Astrocyte (in vitro differentiated cells and primary cell): ENCODE measurements at regions not wholly inside any gene's neighbourhood (a gene's known extent, or its start where the extent isn't known, plus 50 kb on each side); places are given as distances from the start of the nearest gene placed in this dataset.

Experiments used
- DNase-seq: peaks from one replicate; pipeline ENCODE4 v3.0.0-alpha.2; 2010; ENCODE audit warnings: low read depth
- FAIRE-seq: peaks from 2 replicates; lab custom pipeline; 2011; peaks lifted over from hg19 to GRCh38; lab: Jason Lieb, UNC
- H2AFZ ChIP-seq: 2 replicates; pipeline ENCODE4 v1.6.0; 2012; ENCODE audit warnings: low read depth, low read length, inconsistent platforms
- H3K27ac ChIP-seq: 2 replicates; pipeline ENCODE4 v1.5.1; 2011; ENCODE audit warnings: low read depth, low read length, inconsistent platforms
- H3K27me3 ChIP-seq: 2 replicates; pipeline ENCODE4 v1.6.0; 2011; ENCODE audit warnings: low read length, inconsistent platforms; ENCODE audit not compliant: insufficient read depth
- H3K36me3 ChIP-seq: 2 replicates; pipeline ENCODE4 v1.5.1; 2011; ENCODE audit warnings: low read length, inconsistent platforms; ENCODE audit not compliant: insufficient read depth
- H3K4me1 ChIP-seq: 2 replicates; pipeline ENCODE4 v1.5.1; 2011; ENCODE audit warnings: low read length, inconsistent platforms; ENCODE audit not compliant: insufficient read depth
- H3K4me2 ChIP-seq: 2 replicates; pipeline ENCODE4 v1.6.0; 2012; ENCODE audit warnings: low read length, inconsistent platforms
- H3K4me3 ChIP-seq: 2 replicates; pipeline ENCODE4 v1.5.1; 2011; ENCODE audit warnings: low read depth, mild to moderate bottlenecking, low read length, inconsistent platforms; ENCODE audit not compliant: insufficient read depth
- H3K79me2 ChIP-seq: 2 replicates; pipeline ENCODE4 v1.6.0; 2012; ENCODE audit warnings: mild to moderate bottlenecking, low read length, inconsistent platforms; ENCODE audit not compliant: insufficient read depth
- H3K9ac ChIP-seq: 2 replicates; pipeline ENCODE4 v1.6.0; 2012; ENCODE audit warnings: mild to moderate bottlenecking, low read length, inconsistent platforms
- H3K9me3 ChIP-seq: 2 replicates; pipeline ENCODE4 v1.5.1; 2012; ENCODE audit warnings: low read depth, mild to moderate bottlenecking, low read length, inconsistent platforms; ENCODE audit not compliant: insufficient read depth
- H4K20me1 ChIP-seq: 2 replicates; pipeline ENCODE4 v1.6.0; 2012; ENCODE audit warnings: low read length, inconsistent platforms; ENCODE audit not compliant: insufficient read depth
- H3K27ac Mint-ChIP-seq: one replicate; pipeline ENCODE4 v1.8.0; 2021; ENCODE audit warnings: mild to moderate bottlenecking, mixed read lengths; ENCODE audit not compliant: unreplicated experiment
- H3K27me3 Mint-ChIP-seq: one replicate; pipeline ENCODE4 v1.8.0; 2021; ENCODE audit warnings: low read depth, mixed read lengths; ENCODE audit not compliant: unreplicated experiment
- H3K36me3 Mint-ChIP-seq: one replicate; pipeline ENCODE4 v1.8.0; 2021; ENCODE audit warnings: low read depth, mixed read lengths; ENCODE audit not compliant: unreplicated experiment
- H3K4me1 Mint-ChIP-seq: one replicate; pipeline ENCODE4 v1.8.0; 2021; ENCODE audit warnings: low read depth, mixed read lengths; ENCODE audit not compliant: unreplicated experiment
- H3K4me3 Mint-ChIP-seq: one replicate; pipeline ENCODE4 v1.8.0; 2021; ENCODE audit warnings: mild to moderate bottlenecking, moderate library complexity, mixed read lengths; ENCODE audit not compliant: unreplicated experiment
- H3K9me3 Mint-ChIP-seq: one replicate; pipeline ENCODE4 v1.8.0; 2021; ENCODE audit warnings: mild to moderate bottlenecking, mixed read lengths; ENCODE audit not compliant: unreplicated experiment
- EZH2 ChIP-seq: IDR thresholded peaks from 2 replicates; pipeline ENCODE4 v1.6.1; 2012; ENCODE audit warnings: mild to moderate bottlenecking, low read length, inconsistent platforms; ENCODE audit not compliant: insufficient read depth
- TF ChIP-seq, protein P1 (sequence below): IDR thresholded peaks from 2 replicates; pipeline ENCODE4 v1.5.1; 2011; ENCODE audit warnings: low read depth, mild to moderate bottlenecking, inconsistent platforms, low read length, moderate library complexity; ENCODE audit not compliant: insufficient read depth

DNA sequence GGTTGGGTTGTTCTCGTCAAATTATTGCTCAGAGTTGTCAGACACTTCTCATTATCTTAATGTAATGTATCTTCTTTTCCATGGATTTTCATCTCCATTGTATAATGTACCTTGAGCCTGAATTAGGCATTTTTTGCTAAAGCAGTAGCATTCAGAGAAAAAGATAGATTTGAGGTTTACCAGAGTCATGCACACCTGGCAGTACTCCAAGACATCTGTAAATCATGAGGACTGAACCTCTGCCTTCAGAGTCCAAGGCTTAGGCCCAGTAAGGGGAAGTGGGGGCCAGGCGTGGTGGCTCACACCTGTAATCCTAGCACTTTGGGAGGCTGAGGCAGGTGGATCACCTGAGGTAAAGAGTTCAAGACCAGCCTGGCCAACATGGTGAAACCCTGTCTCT is 624.3 kb upstream of the MBL2 start:
- TF ChIP-seq EZH2: no peak
- TF ChIP-seq, protein P1, sequence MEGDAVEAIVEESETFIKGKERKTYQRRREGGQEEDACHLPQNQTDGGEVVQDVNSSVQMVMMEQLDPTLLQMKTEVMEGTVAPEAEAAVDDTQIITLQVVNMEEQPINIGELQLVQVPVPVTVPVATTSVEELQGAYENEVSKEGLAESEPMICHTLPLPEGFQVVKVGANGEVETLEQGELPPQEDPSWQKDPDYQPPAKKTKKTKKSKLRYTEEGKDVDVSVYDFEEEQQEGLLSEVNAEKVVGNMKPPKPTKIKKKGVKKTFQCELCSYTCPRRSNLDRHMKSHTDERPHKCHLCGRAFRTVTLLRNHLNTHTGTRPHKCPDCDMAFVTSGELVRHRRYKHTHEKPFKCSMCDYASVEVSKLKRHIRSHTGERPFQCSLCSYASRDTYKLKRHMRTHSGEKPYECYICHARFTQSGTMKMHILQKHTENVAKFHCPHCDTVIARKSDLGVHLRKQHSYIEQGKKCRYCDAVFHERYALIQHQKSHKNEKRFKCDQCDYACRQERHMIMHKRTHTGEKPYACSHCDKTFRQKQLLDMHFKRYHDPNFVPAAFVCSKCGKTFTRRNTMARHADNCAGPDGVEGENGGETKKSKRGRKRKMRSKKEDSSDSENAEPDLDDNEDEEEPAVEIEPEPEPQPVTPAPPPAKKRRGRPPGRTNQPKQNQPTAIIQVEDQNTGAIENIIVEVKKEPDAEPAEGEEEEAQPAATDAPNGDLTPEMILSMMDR: no peak
- no peak overlapping the region for H3K27ac ChIP-seq
- no peaks in the 10 kb centered on the region for H3K27me3 ChIP-seq
- no peak overlapping the region for H3K9ac ChIP-seq
- no peak overlapping the region for H3K4me3 ChIP-seq
- Mint-ChIP-seq H3K27ac (no peak overlapping the region), H3K36me3 (no peaks in the 10 kb centered on the region), H3K4me1 (no peaks in the 10 kb centered on the region), H3K27me3 (no peaks in the 10 kb centered on the region), H3K9me3 (peaks cover 11% of the 10 kb centered on the region), H3K4me3 (no peak overlapping the region)
- no peak for DNase-seq
- no peak for FAIRE-seq
- no peak overlapping the region for H2AFZ ChIP-seq
- no peaks in the 10 kb centered on the region for H3K36me3 ChIP-seq
- H3K4me1 ChIP-seq: no peaks in the 10 kb centered on the region
- no peak overlapping the region for H3K4me2 ChIP-seq
- H3K9me3 ChIP-seq: no peaks in the 10 kb centered on the region
- H4K20me1 ChIP-seq: no peaks in the 10 kb centered on the region
- H3K79me2 ChIP-seq: no peaks in the 10 kb centered on the region

DNA sequence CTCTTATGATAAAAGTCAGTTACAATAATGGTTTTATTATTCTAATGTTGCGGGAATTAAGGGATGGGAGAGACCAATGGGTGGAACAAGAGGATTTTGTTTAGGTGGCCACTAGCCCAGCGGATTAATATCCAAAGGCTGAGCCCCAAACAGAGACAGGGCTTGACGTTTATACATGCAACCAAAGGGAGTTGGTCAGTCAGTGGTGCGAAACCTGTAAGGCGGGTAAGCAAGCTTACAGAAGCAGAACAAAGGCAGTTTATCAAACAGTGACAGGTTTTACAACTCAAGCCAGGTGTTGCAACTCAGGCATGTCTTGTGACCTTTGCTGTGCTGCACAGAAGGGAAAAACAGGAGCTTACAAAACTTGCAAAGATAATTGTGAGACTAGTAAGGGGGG is 622.9 kb upstream of the MBL2 start:
- no peak overlapping the region for H2AFZ ChIP-seq
- Mint-ChIP-seq H3K36me3 (no peaks in the 10 kb centered on the region), H3K9me3 (peaks cover 11% of the 10 kb centered on the region), H3K4me3 (no peak overlapping the region), H3K27ac (no peak overlapping the region), H3K4me1 (no peaks in the 10 kb centered on the region), H3K27me3 (no peaks in the 10 kb centered on the region)
- no peak for TF ChIP-seq EZH2
- TF ChIP-seq, protein P1: no peak
- H3K27ac ChIP-seq: no peak overlapping the region
- H3K4me3 ChIP-seq: no peak overlapping the region
- no peaks in the 10 kb centered on the region for H3K9me3 ChIP-seq
- DNase-seq: no peak
- no peak overlapping the region for H3K4me2 ChIP-seq
- no peaks in the 10 kb centered on the region for H3K79me2 ChIP-seq
- FAIRE-seq: no peak
- no peaks in the 10 kb centered on the region for H3K27me3 ChIP-seq
- H3K36me3 ChIP-seq: no peaks in the 10 kb centered on the region
- H3K9ac ChIP-seq: no peak overlapping the region
- H3K4me1 ChIP-seq: no peaks in the 10 kb centered on the region
- no peaks in the 10 kb centered on the region for H4K20me1 ChIP-seq

DNA sequence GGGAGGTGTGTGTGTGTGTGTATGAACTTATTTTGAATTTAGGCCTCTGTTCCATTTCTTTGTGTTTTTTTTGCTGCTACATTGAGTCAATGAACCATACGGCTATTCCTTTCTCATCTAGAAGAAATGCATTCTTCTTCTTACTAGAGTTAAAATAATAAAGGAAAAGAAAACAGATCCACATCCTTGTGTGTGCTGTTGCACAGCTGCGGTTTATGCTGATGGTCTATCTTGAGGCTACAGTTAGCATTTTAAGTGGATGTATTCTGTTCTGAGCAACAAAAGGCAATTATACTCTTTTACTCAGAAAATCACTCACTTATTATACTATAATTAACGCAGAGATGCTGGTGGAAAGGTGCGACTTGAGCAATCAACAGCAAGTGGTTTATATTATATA is 615.0 kb upstream of the MBL2 start:
- DNase-seq (peak; percentile 8), FAIRE-seq (no peak)
- Mint-ChIP-seq H3K9me3 (no peaks in the 10 kb centered on the region), H3K4me1 (no peaks in the 10 kb centered on the region), H3K27me3 (no peaks in the 10 kb centered on the region), H3K27ac (no peak overlapping the region), H3K4me3 (no peak overlapping the region), H3K36me3 (no peaks in the 10 kb centered on the region)
- no peak for TF ChIP-seq EZH2
- TF ChIP-seq, protein P1: no peak
- Histone ChIP-seq H3K4me2 (no peak overlapping the region), H3K27me3 (no peaks in the 10 kb centered on the region), H3K27ac (no peak overlapping the region), H2AFZ (no peak overlapping the region), H4K20me1 (no peaks in the 10 kb centered on the region), H3K4me3 (no peak overlapping the region), H3K79me2 (no peaks in the 10 kb centered on the region), H3K9me3 (no peaks in the 10 kb centered on the region), H3K9ac (no peak overlapping the region), H3K36me3 (no peaks in the 10 kb centered on the region), H3K4me1 (no peaks in the 10 kb centered on the region)
